DOHH2 (cell line): ENCODE measurements at regions not wholly inside any gene's neighbourhood (a gene's known extent, or its start where the extent isn't known, plus 50 kb on each side); places are given as distances from the start of the nearest gene placed in this dataset.

Experiments
- EZH2phosphoT487 ChIP-seq: fragments of 200-600 bp; sonication (generic); IDR thresholded peaks from 2 replicates; pipeline ENCODE4 v1.6.1; 2017; ENCODE audit warnings: borderline replicate concordance, mild to moderate bottlenecking, antibody characterized with exemption, low read length, moderate library complexity, mixed read lengths
- TF ChIP-seq, protein P1 (sequence below): fragments of 200-600 bp; sonication (generic); IDR thresholded peaks from one replicate; pipeline ENCODE4 v1.5.1; 2014; ENCODE audit warnings: antibody characterized with exemption, mild to moderate bottlenecking, low read depth, low read length; ENCODE audit not compliant: poor library complexity, severe bottlenecking

DNA sequence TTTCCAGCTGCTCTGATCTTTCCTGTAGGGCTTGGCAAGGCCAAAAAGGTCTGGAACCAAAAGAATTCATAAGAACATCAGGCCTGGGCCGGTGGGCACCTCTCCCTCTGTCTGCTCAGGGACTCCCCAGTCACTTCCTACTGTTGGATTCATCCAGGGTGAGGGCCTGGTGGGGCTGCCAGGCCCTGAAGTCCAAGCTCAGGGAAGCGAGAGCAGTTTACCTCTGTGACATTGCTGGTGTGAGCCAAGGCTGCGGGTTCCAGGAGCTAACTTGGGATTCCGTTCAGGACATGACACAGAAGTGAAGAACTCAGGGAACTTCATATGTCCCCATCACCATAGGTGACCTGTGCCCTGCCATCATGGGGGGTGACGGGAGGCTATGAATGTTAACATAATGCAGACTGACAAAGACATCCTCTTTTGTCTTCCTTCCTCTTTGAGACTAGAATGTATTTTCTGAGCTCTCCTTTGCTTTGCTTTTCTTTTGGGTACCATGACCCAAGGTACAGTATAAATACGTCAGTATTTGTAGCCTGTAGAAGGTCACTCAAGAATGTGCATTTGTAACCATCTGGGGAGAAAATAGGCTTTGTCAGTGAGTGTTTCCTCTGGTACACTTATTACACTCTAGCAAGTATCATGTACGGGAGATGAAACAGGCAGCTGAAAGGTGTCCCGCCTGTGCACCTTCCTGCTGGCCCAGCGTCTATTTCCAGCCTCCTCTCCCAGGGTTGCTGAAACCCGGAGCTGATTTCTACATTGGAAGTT is 130.5 kb upstream of the SLC1A4 start:
- TF ChIP-seq, protein P1, sequence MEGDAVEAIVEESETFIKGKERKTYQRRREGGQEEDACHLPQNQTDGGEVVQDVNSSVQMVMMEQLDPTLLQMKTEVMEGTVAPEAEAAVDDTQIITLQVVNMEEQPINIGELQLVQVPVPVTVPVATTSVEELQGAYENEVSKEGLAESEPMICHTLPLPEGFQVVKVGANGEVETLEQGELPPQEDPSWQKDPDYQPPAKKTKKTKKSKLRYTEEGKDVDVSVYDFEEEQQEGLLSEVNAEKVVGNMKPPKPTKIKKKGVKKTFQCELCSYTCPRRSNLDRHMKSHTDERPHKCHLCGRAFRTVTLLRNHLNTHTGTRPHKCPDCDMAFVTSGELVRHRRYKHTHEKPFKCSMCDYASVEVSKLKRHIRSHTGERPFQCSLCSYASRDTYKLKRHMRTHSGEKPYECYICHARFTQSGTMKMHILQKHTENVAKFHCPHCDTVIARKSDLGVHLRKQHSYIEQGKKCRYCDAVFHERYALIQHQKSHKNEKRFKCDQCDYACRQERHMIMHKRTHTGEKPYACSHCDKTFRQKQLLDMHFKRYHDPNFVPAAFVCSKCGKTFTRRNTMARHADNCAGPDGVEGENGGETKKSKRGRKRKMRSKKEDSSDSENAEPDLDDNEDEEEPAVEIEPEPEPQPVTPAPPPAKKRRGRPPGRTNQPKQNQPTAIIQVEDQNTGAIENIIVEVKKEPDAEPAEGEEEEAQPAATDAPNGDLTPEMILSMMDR = no peak
- TF ChIP-seq EZH2phosphoT487 = no peak
